Prostate gland (tissue), 2 donors: ENCODE measurements at regions not wholly inside any gene's neighbourhood (a gene's known extent, or its start where the extent isn't known, plus 50 kb on each side); places are given as distances from the start of the nearest gene placed in this dataset.

Source experiments
- POLR2A ChIP-seq: fragments of 450-650 bp; IDR thresholded peaks from one replicate; pipeline ENCODE4 v1.6.1; 2016; ENCODE audit warnings: antibody characterized with exemption, mild to moderate bottlenecking
- POLR2AphosphoS5 ChIP-seq: sonication (generic); formaldehyde crosslinking; IDR thresholded peaks from one replicate; pipeline ENCODE4 v1.6.1; 2017; ENCODE audit warnings: antibody characterized with exemption
- TF ChIP-seq, protein P1 (sequence below), 4 experiments: fragments of 200-600 bp in 2 of 4; fragments of 450-650 bp in 2 of 4; sonication (generic) in 2 of 4; IDR thresholded peaks; 1 replicate in 3 of 4; 2 replicates in 1 of 4; pipeline ENCODE4 v1.5.1; 2016 to 2019; ENCODE audit warnings: antibody characterized with exemption in 4 of 4, mild to moderate bottlenecking in 2 of 4, moderate library complexity in 2 of 4

GRCh38 chr6:6818078-6818639 lies 229.6 kb downstream of the LY86 start:
- TF ChIP-seq, protein P1, sequence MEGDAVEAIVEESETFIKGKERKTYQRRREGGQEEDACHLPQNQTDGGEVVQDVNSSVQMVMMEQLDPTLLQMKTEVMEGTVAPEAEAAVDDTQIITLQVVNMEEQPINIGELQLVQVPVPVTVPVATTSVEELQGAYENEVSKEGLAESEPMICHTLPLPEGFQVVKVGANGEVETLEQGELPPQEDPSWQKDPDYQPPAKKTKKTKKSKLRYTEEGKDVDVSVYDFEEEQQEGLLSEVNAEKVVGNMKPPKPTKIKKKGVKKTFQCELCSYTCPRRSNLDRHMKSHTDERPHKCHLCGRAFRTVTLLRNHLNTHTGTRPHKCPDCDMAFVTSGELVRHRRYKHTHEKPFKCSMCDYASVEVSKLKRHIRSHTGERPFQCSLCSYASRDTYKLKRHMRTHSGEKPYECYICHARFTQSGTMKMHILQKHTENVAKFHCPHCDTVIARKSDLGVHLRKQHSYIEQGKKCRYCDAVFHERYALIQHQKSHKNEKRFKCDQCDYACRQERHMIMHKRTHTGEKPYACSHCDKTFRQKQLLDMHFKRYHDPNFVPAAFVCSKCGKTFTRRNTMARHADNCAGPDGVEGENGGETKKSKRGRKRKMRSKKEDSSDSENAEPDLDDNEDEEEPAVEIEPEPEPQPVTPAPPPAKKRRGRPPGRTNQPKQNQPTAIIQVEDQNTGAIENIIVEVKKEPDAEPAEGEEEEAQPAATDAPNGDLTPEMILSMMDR (IDR thresholded peaks at IDR 0.05) = no peak
- TF ChIP-seq POLR2A = no peak
- TF ChIP-seq POLR2AphosphoS5 = no peak
